GM12892 (cell line): ENCODE measurements at regions not wholly inside any gene's neighbourhood (a gene's known extent, or its start where the extent isn't known, plus 50 kb on each side); places are given as distances from the start of the nearest gene placed in this dataset.

Experiments used
- POLR2AphosphoS5 ChIP-seq: IDR thresholded peaks from 2 replicates; pipeline ENCODE4 v1.6.1; 2011; ENCODE audit warnings: low read depth, low read length, control low read depth
- TAF1 ChIP-seq: IDR thresholded peaks from 2 replicates; pipeline ENCODE4 v1.6.1; 2011; ENCODE audit warnings: low read depth, mild to moderate bottlenecking, control low read depth, low read length, borderline replicate concordance

- no peak for TF ChIP-seq TAF1
- TF ChIP-seq POLR2AphosphoS5: no peak
Observed at GRCh38 chr5:13249854-13250253, 694.6 kb downstream of the DNAH5 start.
